ENCODE measurements at regions not wholly inside any gene's neighbourhood (a gene's known extent, or its start where the extent isn't known, plus 50 kb on each side); places are given as distances from the start of the nearest gene placed in this dataset.
"Not testable (repeated sequence)": the region's sequence is repeated elsewhere in the genome, so short reads cannot be mapped to it uniquely, and the experiment has no call there.

GRCh38 chr1:112821307-112822063 is 106.4 kb upstream of the PPM1J start:
- DNase-seq (ENCODE audit: low spot score); H3K4me3 ChIP-seq; H3K4me1 ChIP-seq (replicated peaks); H3K27ac ChIP-seq; H3K36me3 ChIP-seq; intact Hi-C loops (cut with DNase I); H3K9me3 ChIP-seq; H3K27me3 ChIP-seq (replicated peaks; ENCODE audit: insufficient read depth): not testable (repeated sequence)
- 87% methylated on average over 7 of the region's 7 CpGs for WGBS

GRCh38 chr1:112818990-112819689 is 104.0 kb upstream of the PPM1J start:
- WGBS = 44% methylated on average over 4 of the region's 4 CpGs
- no peaks in the 10 kb centered on the region for H3K36me3 ChIP-seq
- H3K4me3 ChIP-seq = no peak overlapping the region
- intact Hi-C loops (cut with DNase I) = no loop called here
- DNase-seq (ENCODE audit: low spot score) = no peak
- no peaks in the 10 kb centered on the region for H3K9me3 ChIP-seq
- TF ChIP-seq POLR2AphosphoS5 (IDR thresholded peaks at IDR 0.05) (no peak), POLR2A (IDR thresholded peaks at IDR 0.05) (no peak), CTCF (IDR thresholded peaks at IDR 0.05) (no peak)
- H3K27ac ChIP-seq = no peak overlapping the region
- H3K4me1 ChIP-seq (replicated peaks) = no peaks in the 10 kb centered on the region
- no peaks in the 10 kb centered on the region for H3K27me3 ChIP-seq (replicated peaks; ENCODE audit: insufficient read depth)

- H3K27ac ChIP-seq = no peak overlapping the region
- WGBS = 70% methylated on average over 7 of the region's 7 CpGs
- intact Hi-C loops (cut with DNase I) = no loop called here
- no peaks in the 10 kb centered on the region for H3K36me3 ChIP-seq
- no peaks in the 10 kb centered on the region for H3K9me3 ChIP-seq
- no peak overlapping the region for H3K4me3 ChIP-seq
- no peaks in the 10 kb centered on the region for H3K4me1 ChIP-seq (replicated peaks)
- DNase-seq (ENCODE audit: low spot score) = no peak
- no peak for TF ChIP-seq CTCF (IDR thresholded peaks at IDR 0.05)
- no peak for TF ChIP-seq POLR2AphosphoS5 (IDR thresholded peaks at IDR 0.05)
- TF ChIP-seq POLR2A (IDR thresholded peaks at IDR 0.05) = no peak
- no peaks in the 10 kb centered on the region for H3K27me3 ChIP-seq (replicated peaks; ENCODE audit: insufficient read depth)
These were observed 102.6 kb upstream of the PPM1J start for GRCh38 chr1:112817555-112818373.

GRCh38 chr1:112815376-112815775 is 100.2 kb upstream of the PPM1J start:
- Histone ChIP-seq H3K4me3 (no peak overlapping the region), H3K9me3 (no peaks in the 10 kb centered on the region), H3K4me1 (replicated peaks) (no peaks in the 10 kb centered on the region), H3K27ac (no peak overlapping the region), H3K36me3 (no peaks in the 10 kb centered on the region), H3K27me3 (replicated peaks; ENCODE audit: insufficient read depth) (no peaks in the 10 kb centered on the region)
- DNase-seq (ENCODE audit: low spot score) = no peak
- 95% methylated on average over 5 of the region's 5 CpGs for WGBS
- intact Hi-C loops (cut with DNase I) = no loop called here
- no peak for TF ChIP-seq CTCF (IDR thresholded peaks at IDR 0.05)
- TF ChIP-seq POLR2AphosphoS5 (IDR thresholded peaks at IDR 0.05) = no peak

GRCh38 chr1:112814645-112815044 is 99.5 kb upstream of the PPM1J start:
- H3K9me3 ChIP-seq; H3K36me3 ChIP-seq; H3K4me3 ChIP-seq; H3K27me3 ChIP-seq (replicated peaks; ENCODE audit: insufficient read depth); H3K27ac ChIP-seq; intact Hi-C loops (cut with DNase I); H3K4me1 ChIP-seq (replicated peaks); DNase-seq (ENCODE audit: low spot score): not testable (repeated sequence)
- 94% methylated on average over 8 of the region's 8 CpGs for WGBS
